Osteoblast (primary cell): ENCODE measurements at regions not wholly inside any gene's neighbourhood (a gene's known extent, or its start where the extent isn't known, plus 50 kb on each side); places are given as distances from the start of the nearest gene placed in this dataset.

Experiments used
- DNase-seq: peaks from one replicate; pipeline ENCODE4 v3.0.0; 2011; ENCODE audit warnings: low spot score, mixed read lengths; ENCODE audit not compliant: insufficient read length; ENCODE audit errors: missing footprints
- H2AFZ ChIP-seq: 2 replicates; pipeline ENCODE4 v1.6.0; 2011; ENCODE audit warnings: mild to moderate bottlenecking, low read length
- H3K27ac ChIP-seq: 2 replicates; pipeline ENCODE4 v1.5.1; 2011; ENCODE audit warnings: mild to moderate bottlenecking, low read depth, low read length, moderate library complexity
- H3K27me3 ChIP-seq: 2 replicates; pipeline ENCODE4 v1.6.0; 2012; ENCODE audit warnings: mild to moderate bottlenecking, control low read depth, inconsistent platforms, low read length, moderate library complexity; ENCODE audit not compliant: insufficient read depth
- H3K36me3 ChIP-seq: 2 replicates; pipeline ENCODE4 v1.5.1; 2011; ENCODE audit warnings: mild to moderate bottlenecking, low read length, control low read depth, moderate library complexity; ENCODE audit not compliant: insufficient read depth
- H3K4me1 ChIP-seq: 2 replicates; pipeline ENCODE4 v1.5.1; 2011; ENCODE audit warnings: mild to moderate bottlenecking, low read length, control low read depth, moderate library complexity; ENCODE audit not compliant: insufficient read depth
- H3K4me2 ChIP-seq: 2 replicates; pipeline ENCODE4 v1.6.0; 2011; ENCODE audit warnings: mild to moderate bottlenecking, low read length; ENCODE audit not compliant: insufficient read depth
- H3K4me3 ChIP-seq: fragments of 200-600 bp; sonication (generic); 3 replicates; pipeline ENCODE4 v1.5.1; 2012; ENCODE audit warnings: mild to moderate bottlenecking, low read length, inconsistent platforms; ENCODE audit not compliant: insufficient read depth
- H3K79me2 ChIP-seq: 2 replicates; pipeline ENCODE4 v1.6.0; 2012; ENCODE audit warnings: mild to moderate bottlenecking, low read length, control low read depth, inconsistent platforms; ENCODE audit not compliant: insufficient read depth
- H3K9me3 ChIP-seq: 2 replicates; pipeline ENCODE4 v1.5.1; 2011; ENCODE audit warnings: low read depth, low read length, control low read depth
- H4K20me1 ChIP-seq: 2 replicates; pipeline ENCODE4 v1.6.0; 2012; ENCODE audit warnings: mild to moderate bottlenecking, low read length, control low read depth; ENCODE audit not compliant: insufficient read depth
- CTCF ChIP-seq: IDR thresholded peaks from 2 replicates; pipeline ENCODE4 v1.5.1; 2011; ENCODE audit warnings: mild to moderate bottlenecking, low read depth, low read length, moderate library complexity; ENCODE audit errors: extremely low read depth

- DNase-seq: no peak
- Histone ChIP-seq H3K27ac (no peak overlapping the region), H3K36me3 (no peaks in the 10 kb centered on the region), H3K27me3 (no peaks in the 10 kb centered on the region), H3K4me3 (no peak overlapping the region), H3K79me2 (no peaks in the 10 kb centered on the region), H3K4me2 (no peak overlapping the region), H4K20me1 (no peaks in the 10 kb centered on the region), H2AFZ (no peak overlapping the region), H3K4me1 (no peaks in the 10 kb centered on the region), H3K9me3 (no peaks in the 10 kb centered on the region)
- no peak for TF ChIP-seq CTCF
Measured at GRCh38 chr6:67362976-67363375, 1272.1 kb upstream of the ADGRB3 start.

- H3K4me1 ChIP-seq: no peaks in the 10 kb centered on the region
- H3K79me2 ChIP-seq: no peaks in the 10 kb centered on the region
- no peak overlapping the region for H3K4me2 ChIP-seq
- no peak for TF ChIP-seq CTCF
- H3K9me3 ChIP-seq: no peaks in the 10 kb centered on the region
- DNase-seq: no peak
- no peak overlapping the region for H3K27ac ChIP-seq
- H2AFZ ChIP-seq: peak overlapping the region; percentile 65
- no peak overlapping the region for H3K4me3 ChIP-seq
- H4K20me1 ChIP-seq: no peaks in the 10 kb centered on the region
- no peaks in the 10 kb centered on the region for H3K27me3 ChIP-seq
- H3K36me3 ChIP-seq: no peaks in the 10 kb centered on the region
Measured at GRCh38 chr6:67361264-67361663, 1273.8 kb upstream of the ADGRB3 start.

GRCh38 chr6:67358241-67358640 lies 1276.8 kb upstream of the ADGRB3 start:
- Histone ChIP-seq H3K79me2 (no peaks in the 10 kb centered on the region), H3K9me3 (peaks cover 2% of the 10 kb centered on the region), H3K4me1 (no peaks in the 10 kb centered on the region), H3K27me3 (no peaks in the 10 kb centered on the region), H3K36me3 (no peaks in the 10 kb centered on the region), H3K4me2 (no peak overlapping the region), H3K27ac (no peak overlapping the region), H4K20me1 (no peaks in the 10 kb centered on the region), H3K4me3 (no peak overlapping the region), H2AFZ (no peak overlapping the region)
- no peak for DNase-seq
- TF ChIP-seq CTCF: no peak

GRCh38 chr6:67353861-67354260 lies 1281.2 kb upstream of the ADGRB3 start:
- Histone ChIP-seq H3K79me2 (no peaks in the 10 kb centered on the region), H3K36me3 (no peaks in the 10 kb centered on the region), H4K20me1 (no peaks in the 10 kb centered on the region), H3K4me3 (no peak overlapping the region), H3K4me1 (no peaks in the 10 kb centered on the region), H2AFZ (no peak overlapping the region), H3K27me3 (no peaks in the 10 kb centered on the region), H3K27ac (no peak overlapping the region), H3K4me2 (no peak overlapping the region), H3K9me3 (peaks cover 2% of the 10 kb centered on the region)
- DNase-seq: no peak
- TF ChIP-seq CTCF: no peak
